ENCODE measurements at regions not wholly inside any gene's neighbourhood (a gene's known extent, or its start where the extent isn't known, plus 50 kb on each side); places are given as distances from the start of the nearest gene placed in this dataset.
"Not testable (repeated sequence)": the region's sequence is repeated elsewhere in the genome, so short reads cannot be mapped to it uniquely, and the experiment has no call there.

DNA sequence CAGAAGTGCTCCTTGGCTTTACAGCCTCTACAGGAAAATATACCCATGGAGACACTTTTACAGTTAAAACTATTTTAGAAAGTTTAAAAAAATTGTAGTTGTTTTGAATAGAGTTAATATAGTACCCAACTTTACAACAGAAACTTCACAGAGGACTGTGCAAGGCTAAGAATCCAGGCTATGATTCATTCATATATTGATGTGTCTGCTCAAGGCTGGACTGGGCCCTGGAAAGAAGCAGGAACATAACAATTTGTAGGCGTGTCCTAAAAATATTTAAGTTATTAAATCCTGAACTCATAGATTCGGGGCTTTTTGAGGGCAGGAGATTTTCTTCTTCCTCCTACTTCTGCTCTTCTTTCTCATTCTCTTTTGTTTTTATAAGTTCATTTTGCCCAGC, 291.5 kb upstream of the CCDC179 start:
- no peak for DNase-seq (ENCODE audit: low spot score)

- DNase-seq (ENCODE audit: low spot score), result no peak
Measured at GRCh38 chr11:23155503-23155902, 295.2 kb upstream of the CCDC179 start.

DNA sequence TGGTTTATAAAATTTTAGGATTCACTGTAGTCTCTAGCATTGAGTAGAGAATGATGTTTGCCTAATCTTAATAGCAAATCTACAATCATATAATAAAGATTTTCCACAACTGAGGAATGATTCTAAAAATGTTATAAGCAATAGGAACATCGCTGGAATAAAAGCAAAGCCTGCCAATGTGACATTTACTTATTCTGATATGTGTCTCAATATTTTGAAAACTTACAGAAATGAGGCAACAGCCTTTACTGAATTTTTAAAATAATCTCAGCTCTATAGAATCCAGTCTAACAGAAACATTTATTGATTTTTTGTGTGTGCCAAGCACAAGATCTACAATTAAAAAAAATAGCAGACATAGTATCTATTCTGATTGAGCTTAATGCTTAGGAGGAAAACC, 303.7 kb upstream of the CCDC179 start:
- no peak for DNase-seq (ENCODE audit: low spot score)

- DNase-seq (ENCODE audit: low spot score), result no peak
Measured at GRCh38 chr11:23166376-23166775, 306.1 kb upstream of the CCDC179 start.

DNA sequence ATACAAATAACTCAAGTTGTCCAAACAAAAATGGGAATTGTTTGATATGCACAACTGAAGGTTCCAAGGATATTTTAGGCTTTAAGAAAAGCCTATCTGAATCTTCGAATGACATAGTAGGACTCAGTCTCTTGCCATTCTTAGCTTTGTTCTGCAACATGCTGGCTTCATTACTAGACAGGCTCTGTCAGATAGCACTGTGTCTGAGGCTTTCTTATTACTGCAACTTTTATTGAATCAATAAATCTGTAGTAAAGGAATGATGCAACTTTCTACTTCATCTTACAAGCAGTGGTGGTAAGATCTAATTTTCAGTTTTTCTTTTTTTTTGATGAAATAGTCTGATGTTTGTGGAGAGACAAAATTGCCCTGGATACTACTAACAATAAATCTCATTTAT, 319.3 kb upstream of the CCDC179 start:
- no peak for DNase-seq (ENCODE audit: low spot score)

DNA sequence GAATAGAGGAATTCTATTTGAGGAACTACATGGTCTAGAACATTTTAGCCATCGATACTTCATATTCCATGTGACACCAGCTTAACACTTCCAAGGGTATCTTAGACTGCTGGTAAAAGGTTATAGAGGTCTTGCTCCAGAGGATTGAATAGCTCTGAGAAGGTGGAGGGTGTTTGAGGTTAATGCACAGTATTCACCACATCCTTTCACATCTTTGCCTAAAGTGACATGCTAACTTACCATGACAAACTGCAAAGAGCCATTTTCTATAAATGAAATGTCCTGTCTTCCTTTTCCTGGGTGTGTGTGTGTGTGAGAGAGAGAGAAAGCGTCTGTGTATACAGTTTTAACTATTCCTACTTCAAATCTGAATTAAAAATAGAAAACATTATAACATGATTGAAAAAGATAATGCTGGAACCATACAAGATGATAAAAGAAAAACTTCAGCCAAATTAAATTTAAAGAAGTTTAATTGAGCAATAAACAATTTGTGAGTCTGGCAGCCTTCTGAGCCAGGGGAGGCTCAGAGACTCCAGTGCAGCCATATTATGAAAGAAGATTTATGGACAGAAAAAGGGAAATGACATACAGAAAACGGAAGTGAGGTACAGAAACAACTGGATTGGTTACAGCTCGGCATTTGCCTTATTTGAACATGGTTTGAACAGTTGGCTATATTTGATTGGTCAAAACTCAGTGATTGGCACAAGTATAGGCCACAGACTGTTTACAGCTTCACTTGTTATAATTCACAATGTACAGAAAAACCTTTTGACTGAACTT, 320.9 kb upstream of the CCDC179 start:
- no peak for DNase-seq (ENCODE audit: low spot score)

DNA sequence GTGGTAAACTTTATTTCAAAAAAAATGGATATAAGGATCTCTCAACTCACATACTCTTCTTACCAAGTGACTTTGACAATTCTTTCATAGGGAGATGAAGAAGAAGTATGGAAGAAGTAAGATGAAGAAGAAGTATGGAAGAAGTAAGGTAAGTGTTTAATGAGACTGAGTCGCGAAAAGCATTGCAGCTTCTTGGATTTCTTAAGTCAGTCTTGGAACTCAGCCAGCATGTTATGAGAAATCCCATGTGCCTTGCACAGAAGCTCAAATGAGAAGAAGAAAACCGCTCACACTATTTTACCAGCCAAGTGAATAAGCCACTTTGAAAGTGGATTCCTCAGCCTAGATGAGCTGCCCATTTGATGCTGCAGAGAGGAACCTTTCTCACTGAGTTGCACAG, 332.0 kb upstream of the CCDC179 start:
- no peak for DNase-seq (ENCODE audit: low spot score)

DNA sequence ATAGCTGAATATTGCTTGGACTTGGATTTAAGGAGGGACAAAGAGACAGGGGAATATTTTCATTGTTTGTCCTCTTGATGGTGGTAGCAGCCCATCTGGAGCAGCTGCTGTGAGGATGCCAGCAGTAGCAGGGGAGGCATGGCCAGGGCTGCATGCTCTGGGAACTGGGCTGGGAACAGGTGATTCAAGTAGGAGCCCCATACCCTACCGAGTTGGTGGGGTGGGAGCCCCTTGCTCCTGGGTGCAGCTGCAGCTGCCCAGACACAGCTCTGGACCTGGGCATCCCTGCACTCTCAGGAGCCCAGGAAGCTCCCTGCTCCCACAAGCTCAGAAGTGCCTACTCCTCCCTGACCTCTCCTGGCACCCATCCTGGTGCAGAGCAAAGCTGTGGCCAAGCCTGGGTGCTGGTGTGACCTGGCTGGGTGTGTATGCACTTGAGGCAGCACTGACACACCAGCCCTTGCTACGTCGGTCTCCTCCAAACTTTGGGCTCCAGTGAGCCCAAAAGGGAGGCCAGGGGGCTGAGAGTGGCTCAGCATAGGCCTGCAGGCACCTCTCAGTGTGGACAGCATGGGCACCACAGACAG, 341.8 kb upstream of the CCDC179 start:
- no peak for DNase-seq (ENCODE audit: low spot score)

- DNase-seq (ENCODE audit: low spot score), result no peak
Measured at GRCh38 chr11:23202611-23203010, 342.3 kb upstream of the CCDC179 start.

DNA sequence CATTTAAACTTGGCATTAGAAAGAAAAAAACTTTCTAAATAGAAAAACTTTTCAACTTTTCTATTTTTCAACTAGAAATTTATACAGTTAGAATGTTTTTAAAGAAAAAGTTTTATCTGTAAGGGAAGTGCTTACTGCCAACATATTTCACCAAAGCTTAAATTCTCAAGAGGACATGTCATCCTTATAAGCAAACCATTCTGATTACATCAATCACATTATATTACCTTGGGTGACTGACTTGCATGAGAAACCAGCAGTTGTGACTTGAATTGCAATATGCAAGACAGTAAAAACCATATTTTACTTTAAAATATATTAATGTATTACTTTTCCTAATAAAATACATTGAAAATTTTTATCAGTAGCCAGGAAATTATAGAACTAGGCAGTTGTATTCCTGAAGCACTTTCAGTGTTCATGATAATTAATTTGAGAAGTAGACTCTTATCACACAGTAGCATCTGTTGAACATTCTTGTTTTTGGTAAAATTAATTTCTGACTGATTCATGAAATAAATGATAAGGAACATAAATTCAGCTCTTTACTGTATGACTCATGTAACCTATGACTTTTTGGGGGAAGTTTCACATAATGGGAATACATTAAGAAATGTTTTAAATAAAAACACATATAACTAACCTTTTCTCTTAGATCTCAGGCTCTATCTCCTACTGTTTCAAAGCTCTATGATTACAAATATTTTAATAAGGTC, 345.0 kb upstream of the CCDC179 start:
- DNase-seq (ENCODE audit: low spot score), result no peak

GRCh38 chr11:23206741-23207336, 346.6 kb upstream of the CCDC179 start:
- no peak for DNase-seq (ENCODE audit: low spot score)

- no peak for DNase-seq (ENCODE audit: low spot score)
Measured at GRCh38 chr11:23211221-23211620, 350.9 kb upstream of the CCDC179 start.

- DNase-seq (ENCODE audit: low spot score), result peak; percentile 8
Measured at GRCh38 chr11:23212807-23213206, 352.5 kb upstream of the CCDC179 start.

GRCh38 chr11:23217072-23217471, 356.8 kb upstream of the CCDC179 start:
- no peak for DNase-seq (ENCODE audit: low spot score)

DNA sequence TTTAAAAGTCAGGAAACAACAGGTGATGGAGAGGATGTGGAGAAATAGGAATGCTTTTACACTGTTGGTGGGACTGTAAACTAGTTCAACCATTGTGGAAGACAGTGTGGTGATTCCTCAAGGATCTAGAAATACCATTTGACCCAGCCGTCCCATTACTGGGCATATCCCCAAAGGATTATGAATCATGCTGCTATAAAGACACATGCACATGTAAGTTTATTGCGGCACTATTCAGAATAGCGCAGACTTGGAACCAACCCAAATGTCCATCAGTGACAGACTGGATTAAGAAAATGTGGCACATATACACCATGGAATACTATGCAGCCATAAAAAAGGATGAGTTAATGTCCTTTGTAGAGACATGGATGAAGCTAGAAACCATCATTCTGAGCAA, 359.8 kb upstream of the CCDC179 start:
- not testable (repeated sequence) for DNase-seq (ENCODE audit: low spot score)

DNA sequence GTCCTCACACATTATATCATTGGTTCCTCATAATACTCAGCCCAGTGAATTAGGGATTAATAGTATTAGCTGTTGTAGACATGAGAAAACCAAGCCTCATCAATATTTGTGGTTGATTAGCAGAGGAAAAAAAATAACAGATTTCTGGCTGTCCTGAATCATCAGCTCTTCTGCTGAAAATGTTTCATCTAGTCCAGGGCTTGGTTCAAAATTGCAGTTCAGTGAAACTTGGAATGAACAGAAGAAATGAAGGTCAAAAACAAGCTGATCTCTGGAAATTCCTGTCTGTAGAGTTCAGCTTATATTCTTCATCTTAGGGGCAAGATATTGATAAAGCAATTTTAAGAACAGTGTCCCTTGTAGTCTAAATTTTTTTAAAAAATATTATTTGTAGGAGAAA, 361.1 kb upstream of the CCDC179 start:
- no peak for DNase-seq (ENCODE audit: low spot score)

GRCh38 chr11:23226331-23227077, 366.2 kb upstream of the CCDC179 start:
- DNase-seq (ENCODE audit: low spot score), result no peak

DNA sequence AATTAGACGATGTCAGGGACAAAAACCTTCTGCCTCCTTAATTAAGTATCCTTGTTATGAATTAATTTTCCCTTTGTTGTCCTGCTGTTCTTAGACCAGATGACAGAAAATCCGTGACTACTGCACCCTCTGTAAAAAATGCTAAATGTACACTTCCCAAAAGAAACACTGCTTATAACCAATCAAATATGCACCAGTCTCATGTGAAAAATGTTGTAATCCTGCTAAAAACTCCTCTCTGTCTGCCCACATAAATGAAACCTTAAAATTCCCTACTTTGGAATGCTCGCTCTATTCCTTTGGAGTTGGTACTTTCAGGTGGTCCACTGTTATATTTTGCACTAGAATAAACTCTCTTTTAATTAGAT, 366.8 kb upstream of the CCDC179 start:
- DNase-seq (ENCODE audit: low spot score), result no peak

DNA sequence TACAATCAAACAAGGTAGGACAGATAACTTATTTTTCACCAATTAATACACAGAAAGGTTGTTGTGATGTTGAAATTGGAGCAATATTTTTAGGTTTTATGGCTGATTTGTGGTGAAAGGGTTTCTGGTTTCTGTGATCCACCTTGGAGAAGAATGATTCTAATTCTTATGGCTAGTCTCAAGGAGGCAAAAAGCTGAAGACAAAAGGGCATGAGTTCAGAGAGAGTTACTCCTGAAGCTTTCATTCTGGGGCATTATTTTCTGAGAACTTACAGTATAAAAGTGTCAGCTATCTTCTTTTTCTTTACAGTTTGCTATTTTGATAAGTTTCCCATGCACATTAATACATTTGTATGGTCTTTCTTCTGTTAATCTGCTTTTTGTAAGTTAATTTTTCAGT, 372.4 kb upstream of the CCDC179 start:
- DNase-seq (ENCODE audit: low spot score), result no peak

- no peak for DNase-seq (ENCODE audit: low spot score)
Measured at GRCh38 chr11:23233075-23233474, 372.8 kb upstream of the CCDC179 start.

DNA sequence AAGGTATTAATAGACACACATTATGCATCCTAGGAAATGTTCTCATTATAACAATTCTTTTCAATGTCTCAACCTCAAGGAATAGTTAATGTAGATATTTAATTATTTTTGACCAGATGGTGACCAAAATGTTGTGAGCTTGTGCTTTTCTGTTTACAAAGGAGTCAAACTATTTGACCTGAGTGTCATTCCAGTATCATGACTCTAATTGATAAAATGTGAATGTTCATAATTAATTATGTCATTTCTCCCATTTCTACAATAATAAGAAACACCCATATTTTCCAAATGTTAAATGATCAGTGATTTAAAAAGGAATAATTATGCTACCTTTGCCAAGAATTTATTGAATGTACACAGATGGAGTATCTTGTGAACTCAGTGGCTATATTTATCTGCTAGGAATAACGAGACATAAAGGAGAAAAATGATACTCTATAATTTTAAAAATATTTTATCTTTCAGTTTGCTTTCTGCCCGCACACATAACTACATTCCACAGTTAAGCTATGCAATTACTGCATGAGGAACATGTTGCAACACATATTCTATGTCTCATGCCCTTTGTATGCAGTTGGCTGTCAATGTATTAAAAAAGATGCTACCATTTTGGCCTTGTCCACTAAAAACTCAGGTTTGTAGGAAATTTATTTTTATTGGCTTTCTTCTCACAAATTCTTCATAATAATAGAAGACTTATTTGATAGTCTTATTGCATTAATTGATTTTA, 376.7 kb upstream of the CCDC179 start:
- DNase-seq (ENCODE audit: low spot score), result no peak

DNA sequence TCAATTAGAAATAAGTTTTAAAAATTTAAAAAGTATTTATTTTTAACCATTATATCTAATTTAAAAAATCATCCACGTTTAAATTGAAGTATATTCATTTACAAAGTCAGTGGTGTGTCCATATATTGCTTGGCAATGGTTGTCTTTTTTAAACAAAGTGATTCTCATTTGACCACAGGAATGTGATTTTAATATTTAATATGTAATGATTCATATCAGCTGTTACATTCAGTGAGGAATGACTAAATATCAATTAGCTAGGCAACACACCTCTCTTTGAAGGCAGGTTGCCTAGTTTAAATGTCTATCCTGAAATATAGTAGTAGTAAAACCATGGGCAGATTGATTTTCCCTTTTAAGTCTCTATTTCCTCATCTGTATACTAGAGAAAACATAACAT, 392.2 kb upstream of the CCDC179 start:
- no peak for DNase-seq (ENCODE audit: low spot score)
